Stimulated activated naive B cell treated with anti-CD40 and anti-IgM and Interleukin-4, amounts not matched to agents 10 μg/mL and 1 μg/mL and 100 μg/mL, for 72 hours (primary cell): ENCODE measurements at regions not wholly inside any gene's neighbourhood (a gene's known extent, or its start where the extent isn't known, plus 50 kb on each side); places are given as distances from the start of the nearest gene placed in this dataset.

Experiments
- ATAC-seq, 2 donors: fragments of 150-1000 bp; cut with Tn5 transposase; replicated peaks; 2 replicates each; pipeline ENCODE4 v1.10.0; 2021; ENCODE audit warnings: moderate library complexity in 1 of 2
- DNase-seq: peaks from one replicate; pipeline ENCODE4 v3.0.0; 2021
- H3K27ac Mint-ChIP-seq: one replicate; pipeline ENCODE4 v1.8.0; 2022; ENCODE audit warnings: mild to moderate bottlenecking, mixed read lengths
- H3K27me3 Mint-ChIP-seq, 2 donors: one replicate each; pipeline ENCODE4 v1.8.0; 2022; ENCODE audit warnings: mixed read lengths in 2 of 2
- H3K36me3 Mint-ChIP-seq, 2 donors: one replicate each; pipeline ENCODE4 v1.8.0; 2022; ENCODE audit warnings: mixed read lengths in 2 of 2, mild to moderate bottlenecking in 1 of 2
- H3K4me1 Mint-ChIP-seq, 2 donors: one replicate each; pipeline ENCODE4 v1.8.0; 2022; ENCODE audit warnings: mixed read lengths in 2 of 2, mild to moderate bottlenecking in 1 of 2
- H3K4me3 Mint-ChIP-seq, 2 donors: one replicate each; pipeline ENCODE4 v1.8.0; 2022; ENCODE audit warnings: mild to moderate bottlenecking in 2 of 2, mixed read lengths in 2 of 2, moderate library complexity in 1 of 2
- H3K9me3 Mint-ChIP-seq, 2 donors: one replicate each; pipeline ENCODE4 v1.8.0; 2022; ENCODE audit warnings: mixed read lengths in 2 of 2, mild to moderate bottlenecking in 1 of 2

DNA sequence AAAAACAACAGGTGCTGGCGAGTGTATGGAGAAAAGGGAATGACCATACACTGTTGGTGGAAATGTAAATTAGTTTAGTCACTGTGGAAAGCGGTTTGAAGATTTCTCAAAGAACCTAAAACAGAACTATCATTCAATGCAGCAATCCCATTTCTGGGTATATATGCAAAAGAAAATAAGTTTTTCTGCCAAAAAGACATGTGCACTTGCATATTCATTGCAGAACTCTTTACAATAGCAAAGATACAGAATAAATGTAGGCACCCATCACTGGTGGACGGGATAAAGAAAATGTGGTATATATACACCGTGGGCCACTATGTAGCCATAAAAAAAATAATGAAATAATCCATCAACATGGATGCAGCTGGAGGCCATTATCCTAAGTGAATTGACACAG, 105.1 kb upstream of the FSTL5 start:
- Mint-ChIP-seq H3K27ac (no peak overlapping the region), H3K9me3 (peaks cover 9 to 11% of the 10 kb centered on the region in 2 donors), H3K36me3 (no peaks in the 10 kb centered on the region), H3K4me3 (no peak overlapping the region), H3K27me3 (no peaks in the 10 kb centered on the region), H3K4me1 (no peaks in the 10 kb centered on the region)
- ATAC-seq (no peak), DNase-seq (no peak)

DNA sequence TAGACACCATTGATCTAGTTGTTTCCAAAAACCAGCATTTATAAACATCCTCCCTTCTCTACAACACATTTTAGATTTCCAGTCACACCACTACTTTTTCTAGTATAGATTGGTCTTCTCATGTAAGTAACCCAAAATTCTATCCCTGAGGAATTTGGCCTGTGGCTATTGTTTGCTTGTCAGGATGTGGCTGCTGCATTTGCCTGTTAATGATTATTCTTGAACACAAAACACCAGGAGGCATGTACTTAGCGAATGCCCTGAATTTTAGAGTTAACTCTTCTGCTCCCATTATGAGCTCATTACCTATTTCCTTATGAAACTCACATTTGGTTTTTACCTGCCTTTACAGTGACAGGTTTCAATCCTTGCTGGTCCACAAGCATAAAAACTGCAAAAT, 102.0 kb upstream of the FSTL5 start:
- no peaks in the 10 kb centered on the region for H3K36me3 Mint-ChIP-seq
- peaks cover 9 to 18% of the 10 kb centered on the region in 2 donors for H3K9me3 Mint-ChIP-seq
- H3K4me1 Mint-ChIP-seq = no peaks in the 10 kb centered on the region
- DNase-seq (no peak), ATAC-seq (no peak)
- no peak overlapping the region for H3K4me3 Mint-ChIP-seq
- no peaks in the 10 kb centered on the region for H3K27me3 Mint-ChIP-seq
- H3K27ac Mint-ChIP-seq = no peak overlapping the region

DNA sequence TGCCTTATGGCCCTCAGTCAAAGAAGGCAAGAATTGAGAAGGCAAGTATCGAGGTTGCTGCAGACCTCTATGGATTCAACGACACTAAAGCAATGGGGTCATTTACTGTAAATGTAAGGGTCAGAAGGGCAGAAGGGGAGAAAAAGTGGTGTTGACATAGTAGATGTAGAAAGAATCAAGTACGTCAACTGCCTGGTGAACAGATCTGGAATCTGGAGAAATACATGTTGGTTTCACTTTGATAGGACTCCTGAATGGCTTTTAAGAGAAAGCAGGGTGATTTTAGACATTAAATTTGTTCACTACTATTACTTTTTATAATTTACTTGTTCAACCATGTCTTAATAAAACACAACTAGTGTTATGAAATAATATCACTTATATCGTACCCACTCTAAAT, 81.3 kb upstream of the FSTL5 start:
- Mint-ChIP-seq H3K9me3 (no peaks in the 10 kb centered on the region), H3K4me1 (no peaks in the 10 kb centered on the region), H3K27me3 (no peaks in the 10 kb centered on the region), H3K36me3 (no peaks in the 10 kb centered on the region), H3K4me3 (no peak overlapping the region), H3K27ac (no peak overlapping the region)
- ATAC-seq (no peak), DNase-seq (no peak)

DNA sequence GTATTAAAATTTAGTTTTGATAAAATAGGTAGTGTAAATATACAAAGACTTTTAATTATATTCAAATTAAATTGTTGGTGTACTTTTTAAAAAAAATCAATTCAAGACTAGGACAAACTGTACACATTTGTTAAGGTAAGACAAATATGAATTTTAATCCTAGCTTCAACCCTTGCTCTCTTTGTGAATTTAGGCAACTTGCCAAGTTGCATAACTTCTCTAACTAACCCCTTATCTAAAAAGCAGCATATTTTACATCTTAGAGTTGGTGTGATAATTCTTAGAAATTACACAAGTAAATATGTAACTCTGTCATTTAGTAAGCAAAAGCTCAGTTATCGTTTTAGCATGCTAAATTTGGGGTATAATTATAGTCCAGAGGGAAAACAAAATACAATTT, 78.1 kb upstream of the FSTL5 start:
- no peak overlapping the region for H3K4me3 Mint-ChIP-seq
- peaks cover 0 to 1% of the 10 kb centered on the region in 2 donors for H3K9me3 Mint-ChIP-seq
- DNase-seq (no peak), ATAC-seq (no peak)
- no peak overlapping the region for H3K27ac Mint-ChIP-seq
- no peaks in the 10 kb centered on the region for H3K27me3 Mint-ChIP-seq
- no peaks in the 10 kb centered on the region for H3K36me3 Mint-ChIP-seq
- H3K4me1 Mint-ChIP-seq = no peaks in the 10 kb centered on the region

DNA sequence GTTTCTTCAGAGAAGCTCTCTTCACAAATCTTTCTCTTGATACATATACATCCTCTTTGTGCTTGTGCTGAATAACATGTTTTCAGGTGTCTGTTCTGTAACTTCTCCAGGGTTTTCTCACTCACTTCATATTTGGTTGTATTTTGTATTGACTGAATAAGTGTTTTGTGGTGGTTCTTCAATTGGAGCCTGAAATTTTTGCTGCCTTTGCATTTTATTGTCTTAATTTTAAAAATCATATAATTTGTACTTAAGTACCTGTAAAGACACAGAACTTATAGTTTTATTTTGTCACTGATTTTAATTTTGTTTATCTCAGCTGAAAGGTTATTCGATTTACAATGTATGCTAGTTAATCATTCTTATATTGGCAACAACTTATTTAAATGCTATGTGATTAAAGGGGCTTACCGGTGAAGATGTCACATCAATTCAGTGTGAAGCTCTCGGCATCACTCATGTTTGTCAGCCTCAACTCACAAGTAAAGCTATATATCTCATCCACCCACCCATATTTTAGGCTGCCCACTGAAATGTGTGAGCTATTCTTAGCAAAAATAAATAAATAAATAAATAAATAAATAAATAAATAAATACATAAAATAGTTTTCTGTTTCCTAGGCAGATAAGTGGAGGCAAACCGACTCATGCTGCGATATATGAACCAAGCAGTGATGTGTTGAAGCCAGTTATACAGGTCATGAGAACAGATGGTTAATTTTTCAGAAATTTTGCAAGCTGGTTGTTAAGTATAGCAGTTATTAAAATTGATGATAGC, 76.4 kb upstream of the FSTL5 start:
- ATAC-seq (no peak), DNase-seq (no peak)
- Mint-ChIP-seq H3K27me3 (no peaks in the 10 kb centered on the region), H3K27ac (no peak overlapping the region), H3K4me1 (no peaks in the 10 kb centered on the region), H3K36me3 (no peaks in the 10 kb centered on the region), H3K4me3 (no peak overlapping the region), H3K9me3 (peaks cover 0 to 2% of the 10 kb centered on the region in 2 donors)

DNA sequence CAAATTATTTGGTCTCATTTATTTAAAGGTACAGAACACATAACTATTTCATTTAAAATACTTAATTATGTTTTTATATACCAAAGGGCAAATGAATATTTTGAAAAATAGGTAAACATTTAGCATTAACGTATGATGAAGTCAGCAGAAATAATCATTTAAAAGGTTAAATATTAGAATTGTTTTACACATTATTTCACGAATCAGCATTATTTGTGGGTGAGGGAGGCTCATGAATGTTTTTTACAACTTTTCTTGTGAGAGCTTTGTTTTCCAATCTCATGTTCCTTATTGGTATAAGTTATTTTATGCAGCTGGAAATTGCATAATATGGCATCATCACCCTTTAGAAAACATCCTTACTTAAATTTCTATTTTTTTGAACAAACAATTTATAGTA, 73.9 kb upstream of the FSTL5 start:
- Mint-ChIP-seq H3K4me3 (no peak overlapping the region), H3K27me3 (no peaks in the 10 kb centered on the region), H3K4me1 (no peaks in the 10 kb centered on the region), H3K9me3 (peaks cover 6% of the 10 kb centered on the region in 2 donors), H3K36me3 (no peaks in the 10 kb centered on the region), H3K27ac (no peak overlapping the region)
- no peak for DNase-seq
- ATAC-seq = no peak

DNA sequence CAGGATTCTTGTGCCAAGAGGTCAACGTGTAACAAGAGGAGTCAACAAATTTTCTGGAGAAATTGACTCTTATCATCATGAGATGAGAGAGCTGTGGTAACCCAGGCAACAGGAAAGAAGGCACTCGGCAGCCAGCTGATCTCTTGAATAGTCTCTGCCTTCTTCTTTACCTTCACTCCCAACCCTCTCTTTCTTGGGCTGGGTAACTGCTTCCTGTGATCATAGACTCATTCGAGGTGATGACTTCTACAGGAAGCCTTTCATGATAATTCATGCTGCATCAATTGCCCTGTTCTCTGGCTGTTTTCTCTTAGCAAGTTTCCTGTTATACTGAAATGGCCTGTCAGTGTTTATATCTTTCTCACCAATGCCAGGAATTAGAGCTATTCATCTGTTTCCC, 70.8 kb upstream of the FSTL5 start:
- Mint-ChIP-seq H3K9me3 (peaks cover 7 to 8% of the 10 kb centered on the region in 2 donors), H3K27ac (no peak overlapping the region)
- no peak for ATAC-seq

DNA sequence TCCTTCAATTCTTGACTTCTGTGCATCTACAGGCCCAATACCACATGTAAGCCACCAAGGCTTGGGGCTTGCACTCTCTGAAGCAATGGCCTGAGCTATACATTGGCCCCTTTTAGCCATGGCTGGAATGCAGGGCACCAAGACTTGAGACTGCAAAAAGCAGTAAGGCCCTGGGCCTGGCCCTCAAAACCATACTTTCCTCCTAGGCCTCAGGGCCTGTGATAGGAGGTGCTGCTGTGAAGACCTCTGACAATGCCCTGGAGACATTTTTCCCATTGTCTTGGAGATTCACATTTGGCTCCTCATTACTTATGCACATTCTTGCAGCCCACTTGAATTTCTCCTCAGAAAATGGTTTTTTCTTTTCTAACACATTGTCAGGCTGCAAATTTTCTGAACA, 68.5 kb upstream of the FSTL5 start:
- ATAC-seq = no peak
- H3K36me3 Mint-ChIP-seq = no peaks in the 10 kb centered on the region
- peaks cover 8% of the 10 kb centered on the region in 2 donors for H3K9me3 Mint-ChIP-seq
- H3K27me3 Mint-ChIP-seq = no peaks in the 10 kb centered on the region
- no peaks in the 10 kb centered on the region for H3K4me1 Mint-ChIP-seq
- no peak overlapping the region for H3K27ac Mint-ChIP-seq
- H3K4me3 Mint-ChIP-seq = no peak overlapping the region
- no peak for DNase-seq

More for the DNA sequence above, 70.8 kb upstream of the FSTL5 start:
- Mint-ChIP-seq H3K36me3 (no peaks in the 10 kb centered on the region), H3K27me3 (no peaks in the 10 kb centered on the region), H3K4me3 (no peak overlapping the region), H3K4me1 (no peaks in the 10 kb centered on the region)
- DNase-seq = no peak

DNA sequence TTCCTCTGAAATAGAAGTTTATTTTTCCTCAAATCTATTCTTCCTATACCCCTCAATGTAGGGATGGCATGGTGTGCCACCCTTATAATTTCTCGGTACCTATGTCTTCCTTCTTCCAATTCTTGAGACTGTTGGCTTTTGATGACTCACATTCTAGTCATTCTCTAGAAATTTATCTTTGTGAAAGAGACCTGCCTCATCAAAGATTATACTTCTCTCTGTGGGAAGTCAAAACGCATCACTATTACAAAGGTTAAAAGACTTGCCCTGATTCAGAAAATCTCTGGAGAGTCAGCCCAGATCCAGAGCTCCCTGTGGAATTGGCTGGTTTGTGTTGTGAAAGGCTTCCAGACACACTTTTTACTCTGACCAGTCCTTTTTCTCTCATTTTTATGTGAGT, 65.9 kb upstream of the FSTL5 start:
- Mint-ChIP-seq H3K27me3 (no peaks in the 10 kb centered on the region), H3K36me3 (no peaks in the 10 kb centered on the region), H3K9me3 (peaks cover 4 to 8% of the 10 kb centered on the region in 2 donors), H3K4me1 (no peaks in the 10 kb centered on the region), H3K27ac (no peak overlapping the region), H3K4me3 (no peak overlapping the region)
- ATAC-seq = no peak
- DNase-seq = no peak

DNA sequence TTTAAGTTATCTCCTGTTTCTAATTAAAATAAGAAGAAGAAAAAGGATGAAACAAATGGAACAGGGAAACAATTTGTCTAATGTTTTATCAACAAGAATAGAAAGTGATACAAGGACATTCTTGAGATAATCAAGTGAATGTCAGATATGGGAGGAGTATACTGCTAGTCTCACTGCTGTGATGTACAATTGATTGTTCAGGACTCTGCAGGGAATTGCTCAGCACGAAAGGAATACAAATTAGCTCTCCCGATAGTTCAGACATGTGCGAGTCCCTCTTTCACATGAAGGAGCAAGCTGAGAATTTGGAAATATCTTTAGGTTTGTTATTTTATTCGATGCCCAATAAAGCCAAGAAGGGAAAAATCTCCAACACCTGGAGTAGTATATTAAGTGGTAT, 57.3 kb upstream of the FSTL5 start:
- H3K27me3 Mint-ChIP-seq = no peaks in the 10 kb centered on the region
- no peak overlapping the region for H3K27ac Mint-ChIP-seq
- H3K4me1 Mint-ChIP-seq = no peaks in the 10 kb centered on the region
- H3K36me3 Mint-ChIP-seq = no peaks in the 10 kb centered on the region
- no peak for DNase-seq
- H3K4me3 Mint-ChIP-seq = no peak overlapping the region
- no peaks in the 10 kb centered on the region for H3K9me3 Mint-ChIP-seq
- no peak for ATAC-seq
